HCT116 (cell line): ENCODE measurements at regions not wholly inside any gene's neighbourhood (a gene's known extent, or its start where the extent isn't known, plus 50 kb on each side); places are given as distances from the start of the nearest gene placed in this dataset.

Experiments
- CBX3 ChIP-seq: IDR thresholded peaks from 2 replicates; pipeline ENCODE4 v1.6.1; 2012; ENCODE audit warnings: low read depth
- CEBPB ChIP-seq: IDR thresholded peaks from 2 replicates; pipeline ENCODE4 v1.6.1; 2012; ENCODE audit warnings: low read depth
- EZH2 ChIP-seq: fragments of 200-600 bp; sonication (generic); IDR thresholded peaks from 2 replicates; pipeline ENCODE4 v1.6.1; 2017; ENCODE audit warnings: antibody characterized with exemption, mixed run types
- EZH2phosphoT487 ChIP-seq: fragments of 200-600 bp; IDR thresholded peaks from 2 replicates; pipeline ENCODE4 v1.6.1; 2018; ENCODE audit warnings: antibody characterized with exemption, borderline replicate concordance
- FOSL1 ChIP-seq: IDR thresholded peaks from 2 replicates; pipeline ENCODE4 v1.6.1; 2012; ENCODE audit warnings: low read depth
- POLR2A ChIP-seq: IDR thresholded peaks from 2 replicates; pipeline ENCODE4 v1.7.0; 2011; ENCODE audit warnings: borderline replicate concordance; ENCODE audit not compliant: insufficient read depth, insufficient read length; ENCODE audit errors: extremely low read depth
- POLR2AphosphoS5 ChIP-seq: IDR thresholded peaks from 2 replicates; pipeline ENCODE4 v1.6.1; 2011; ENCODE audit warnings: mild to moderate bottlenecking, low read depth, low read length, moderate library complexity
- SP1 ChIP-seq: IDR thresholded peaks from 2 replicates; pipeline ENCODE4 v1.6.1; 2012; ENCODE audit warnings: low read depth
- YY1 ChIP-seq: IDR thresholded peaks from 2 replicates; pipeline ENCODE4 v1.6.1; 2011; ENCODE audit warnings: low read length, low read depth, moderate library complexity, mild to moderate bottlenecking; ENCODE audit not compliant: insufficient replicate concordance; ENCODE audit errors: extremely low read depth
- TF ChIP-seq, protein P1 (sequence below), 3 experiments: fragments of 200-600 bp in 1 of 3; sonication (generic) in 1 of 3; IDR thresholded peaks in 2 of 3; conservative IDR thresholded peaks in 1 of 3; 2 replicates each; pipeline ENCODE4 v1.5.1; 2012 to 2017; ENCODE audit warnings: low read depth in 2 of 3, low read length in 2 of 3, antibody characterized with exemption in 1 of 3, borderline replicate concordance in 1 of 3, control low read depth in 1 of 3, mild to moderate bottlenecking in 1 of 3, mixed read lengths in 1 of 3, mixed run types in 1 of 3, moderate library complexity in 1 of 3; ENCODE audit not compliant: insufficient read depth in 1 of 3

DNA sequence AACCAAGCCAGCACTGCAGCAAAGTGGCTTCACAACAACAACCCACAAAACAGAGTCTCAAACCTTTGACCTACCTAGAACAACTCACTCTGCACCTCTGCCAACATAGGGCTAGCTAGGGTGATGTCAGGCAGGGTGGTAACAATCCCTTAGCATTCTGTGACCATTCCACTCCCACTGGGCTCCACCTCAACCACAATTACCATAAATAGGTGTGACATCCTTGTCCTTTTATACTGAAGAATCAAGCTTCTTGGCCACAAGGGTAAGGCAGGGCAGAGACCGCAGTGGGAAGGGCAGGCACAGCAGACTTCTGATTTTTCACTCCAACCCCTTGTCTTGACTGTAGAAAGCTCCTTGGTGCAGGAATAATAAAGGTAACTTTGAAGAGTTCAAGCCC lies 795.4 kb upstream of the DIAPH2 start:
- TF ChIP-seq YY1 (no peak), EZH2phosphoT487 (no peak), POLR2A (no peak), CEBPB (no peak), EZH2 (no peak), POLR2AphosphoS5 (no peak), SP1 (no peak), CBX3 (no peak), FOSL1 (no peak)
- TF ChIP-seq, protein P1, sequence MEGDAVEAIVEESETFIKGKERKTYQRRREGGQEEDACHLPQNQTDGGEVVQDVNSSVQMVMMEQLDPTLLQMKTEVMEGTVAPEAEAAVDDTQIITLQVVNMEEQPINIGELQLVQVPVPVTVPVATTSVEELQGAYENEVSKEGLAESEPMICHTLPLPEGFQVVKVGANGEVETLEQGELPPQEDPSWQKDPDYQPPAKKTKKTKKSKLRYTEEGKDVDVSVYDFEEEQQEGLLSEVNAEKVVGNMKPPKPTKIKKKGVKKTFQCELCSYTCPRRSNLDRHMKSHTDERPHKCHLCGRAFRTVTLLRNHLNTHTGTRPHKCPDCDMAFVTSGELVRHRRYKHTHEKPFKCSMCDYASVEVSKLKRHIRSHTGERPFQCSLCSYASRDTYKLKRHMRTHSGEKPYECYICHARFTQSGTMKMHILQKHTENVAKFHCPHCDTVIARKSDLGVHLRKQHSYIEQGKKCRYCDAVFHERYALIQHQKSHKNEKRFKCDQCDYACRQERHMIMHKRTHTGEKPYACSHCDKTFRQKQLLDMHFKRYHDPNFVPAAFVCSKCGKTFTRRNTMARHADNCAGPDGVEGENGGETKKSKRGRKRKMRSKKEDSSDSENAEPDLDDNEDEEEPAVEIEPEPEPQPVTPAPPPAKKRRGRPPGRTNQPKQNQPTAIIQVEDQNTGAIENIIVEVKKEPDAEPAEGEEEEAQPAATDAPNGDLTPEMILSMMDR (IDR thresholded peaks at IDR 0.05 in 2 of 3, conservative IDR thresholded peaks at IDR 0.05 in 1 of 3; ENCODE audit: borderline replicate concordance in 1 of 3, insufficient read depth in 1 of 3, low read depth in 2 of 3, low read length in 2 of 3): no peak
